ENCODE measurements at regions not wholly inside any gene's neighbourhood (a gene's known extent, or its start where the extent isn't known, plus 50 kb on each side); places are given as distances from the start of the nearest gene placed in this dataset.

DNA sequence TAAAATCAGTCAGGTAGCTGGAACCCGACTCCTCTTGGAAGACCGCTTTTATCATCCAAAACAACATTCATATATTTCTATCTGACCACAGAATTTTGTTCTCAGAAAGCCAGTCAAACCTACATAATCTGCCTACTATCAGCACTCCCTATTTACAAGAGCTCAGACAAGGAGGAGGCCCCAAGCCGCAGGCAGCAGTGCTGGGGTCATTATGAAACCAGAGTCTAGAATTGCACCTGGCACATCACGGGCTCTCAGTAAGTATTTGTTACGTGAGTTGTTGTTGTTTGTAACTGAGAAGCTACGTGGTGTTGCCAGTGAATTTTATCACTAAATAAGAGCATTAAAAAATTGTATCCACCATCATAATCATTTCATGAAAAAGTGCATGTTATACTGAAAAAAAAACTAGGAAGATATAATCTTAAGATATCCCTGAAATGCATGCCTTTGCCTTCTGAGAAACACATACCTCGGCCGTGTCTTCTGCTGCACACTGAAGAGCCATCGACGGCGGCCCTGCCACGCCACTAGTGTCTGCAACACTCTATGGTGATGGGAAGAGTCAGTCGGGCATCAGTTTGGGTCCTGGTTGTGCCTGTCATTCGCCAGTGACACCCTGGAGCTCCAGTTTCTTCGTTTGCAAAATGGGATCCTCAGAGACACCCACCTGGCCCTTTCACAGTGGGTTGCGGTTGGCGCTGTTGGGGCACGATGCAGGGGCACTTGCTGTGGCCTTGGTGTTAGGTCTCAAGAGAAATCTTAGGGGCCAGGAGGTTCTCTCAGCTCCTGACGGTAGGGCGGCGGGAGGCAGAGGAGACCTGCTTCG, 505.9 kb downstream of the EIPR1 start:
- DNase-seq (ENCODE audit: low read depth) = no peak

DNA sequence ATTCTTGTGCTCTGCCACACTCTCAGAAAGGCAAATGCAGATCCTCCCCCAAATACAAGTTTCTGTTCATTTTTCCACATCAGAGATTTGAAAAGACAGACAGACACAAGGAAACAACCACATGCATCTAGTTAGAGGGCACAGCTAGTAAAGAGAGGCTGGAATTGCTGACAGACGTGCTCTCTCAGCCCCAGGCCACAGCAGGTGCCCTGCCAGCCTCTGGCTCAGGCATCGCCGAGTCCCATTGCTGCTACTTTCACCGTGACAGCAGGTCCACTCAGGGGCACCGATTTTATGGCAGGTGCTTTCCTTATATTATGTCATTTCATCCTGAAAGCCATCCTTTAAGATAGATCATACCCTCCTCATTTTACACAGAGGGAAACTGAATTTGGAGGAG, 507.5 kb downstream of the EIPR1 start:
- DNase-seq (ENCODE audit: low read depth) = no peak

DNA sequence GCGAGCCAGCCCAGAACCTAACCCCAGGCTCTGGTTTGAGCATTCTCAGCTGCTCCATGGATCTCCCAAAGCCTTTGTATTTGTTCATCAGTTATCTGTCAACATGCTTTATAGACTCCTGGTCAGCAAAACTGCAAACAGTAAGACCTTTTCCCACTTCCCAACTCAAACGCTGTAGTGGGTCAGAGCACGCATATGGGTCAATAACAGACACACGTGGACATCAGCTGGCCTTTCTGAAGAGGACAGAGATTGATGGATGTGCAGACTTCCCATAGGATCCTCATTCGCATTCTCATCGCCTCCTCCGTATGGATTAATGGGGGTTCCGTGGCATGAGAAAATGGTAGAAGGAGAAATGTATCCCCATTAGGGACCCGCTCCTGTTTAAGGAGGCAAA, 508.1 kb downstream of the EIPR1 start:
- DNase-seq (ENCODE audit: low read depth) = no peak

DNA sequence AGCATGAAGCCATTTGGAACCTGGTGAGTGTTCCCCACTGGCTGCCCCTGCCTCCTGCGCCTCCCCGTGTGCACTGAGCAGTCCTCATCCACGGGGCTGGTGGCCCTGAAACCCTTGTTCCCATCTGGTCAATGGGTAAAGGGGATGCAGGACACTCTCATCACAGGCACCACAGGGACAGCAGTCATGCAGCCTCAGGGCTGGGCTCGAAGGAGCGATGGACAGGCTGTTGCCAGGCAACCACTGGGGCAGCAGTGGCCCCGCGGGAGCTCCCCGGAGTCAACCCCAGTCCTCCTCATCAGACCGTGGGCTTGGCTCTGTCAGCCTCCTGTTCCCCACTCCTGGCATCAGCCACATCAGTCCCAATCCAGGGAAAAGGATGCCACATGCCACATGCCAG, 509.5 kb downstream of the EIPR1 start:
- no peak for DNase-seq (ENCODE audit: low read depth)

DNA sequence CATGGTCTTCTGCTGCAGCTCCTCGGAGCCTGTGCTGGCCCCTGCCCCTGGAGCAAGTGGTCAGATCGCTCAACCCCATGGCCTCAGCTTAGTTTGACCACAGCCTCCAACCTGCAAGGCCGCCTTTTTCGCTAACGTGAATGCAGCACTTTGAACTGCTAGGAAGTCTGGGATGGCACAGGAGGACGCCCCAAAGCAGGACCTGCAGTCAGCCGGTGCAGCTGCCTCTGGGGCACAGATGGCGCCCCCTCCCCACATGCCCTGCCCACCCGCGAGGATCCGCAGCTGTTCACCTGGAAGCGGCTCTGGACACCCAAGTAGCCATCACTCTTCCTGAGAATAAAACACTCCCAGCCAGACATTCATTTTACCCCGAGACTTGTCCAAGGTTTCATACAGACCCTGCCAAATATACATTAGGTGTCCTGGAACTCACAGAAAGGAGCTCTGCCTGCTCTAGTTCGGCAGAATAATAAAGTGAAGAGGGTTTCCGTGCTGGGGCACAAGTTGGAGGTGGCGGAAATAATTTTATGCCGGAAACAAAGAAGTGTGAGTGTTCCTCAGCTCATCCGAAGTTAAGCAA, 510.1 kb downstream of the EIPR1 start:
- no peak for DNase-seq (ENCODE audit: low read depth)

DNA sequence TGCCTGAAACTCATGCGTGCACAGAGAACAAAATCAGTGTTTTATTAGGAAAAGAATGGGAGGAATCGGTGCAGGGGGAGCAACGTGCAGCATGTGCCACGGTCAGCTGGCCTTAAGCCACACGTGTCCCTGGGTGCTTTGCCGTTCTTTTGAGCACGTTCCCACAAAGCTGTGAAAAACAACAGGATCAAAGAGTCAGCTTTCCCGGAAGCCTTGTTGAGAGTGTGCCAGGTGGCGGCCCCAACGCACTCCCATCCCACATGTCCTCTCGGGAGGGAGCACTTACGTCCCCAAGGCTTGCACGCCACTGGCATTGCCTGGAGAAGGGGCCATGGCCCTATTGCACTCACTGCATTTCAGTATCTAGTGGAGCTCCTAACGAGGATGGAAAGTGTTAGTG, 511.2 kb downstream of the EIPR1 start:
- DNase-seq (ENCODE audit: low read depth) = no peak

DNA sequence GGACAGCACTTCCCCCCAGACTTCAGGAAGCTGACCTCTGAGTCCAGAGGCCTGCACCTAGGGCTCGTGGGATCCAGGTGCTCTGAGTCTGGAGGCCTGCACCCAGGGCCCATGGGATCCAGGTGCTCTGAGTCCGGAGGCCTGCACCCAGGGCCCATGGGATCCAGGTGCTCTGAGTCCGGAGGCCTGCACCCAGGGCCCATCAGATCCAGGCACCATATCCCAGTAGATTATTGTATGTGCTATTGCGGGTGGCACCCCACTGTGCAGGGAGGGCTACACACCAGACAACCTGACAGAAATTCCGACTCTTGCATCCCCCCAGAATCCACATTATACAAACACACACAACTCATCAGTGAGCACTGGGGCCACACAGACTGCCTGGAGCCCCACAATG, 515.2 kb downstream of the EIPR1 start:
- DNase-seq (ENCODE audit: low read depth) = no peak

DNA sequence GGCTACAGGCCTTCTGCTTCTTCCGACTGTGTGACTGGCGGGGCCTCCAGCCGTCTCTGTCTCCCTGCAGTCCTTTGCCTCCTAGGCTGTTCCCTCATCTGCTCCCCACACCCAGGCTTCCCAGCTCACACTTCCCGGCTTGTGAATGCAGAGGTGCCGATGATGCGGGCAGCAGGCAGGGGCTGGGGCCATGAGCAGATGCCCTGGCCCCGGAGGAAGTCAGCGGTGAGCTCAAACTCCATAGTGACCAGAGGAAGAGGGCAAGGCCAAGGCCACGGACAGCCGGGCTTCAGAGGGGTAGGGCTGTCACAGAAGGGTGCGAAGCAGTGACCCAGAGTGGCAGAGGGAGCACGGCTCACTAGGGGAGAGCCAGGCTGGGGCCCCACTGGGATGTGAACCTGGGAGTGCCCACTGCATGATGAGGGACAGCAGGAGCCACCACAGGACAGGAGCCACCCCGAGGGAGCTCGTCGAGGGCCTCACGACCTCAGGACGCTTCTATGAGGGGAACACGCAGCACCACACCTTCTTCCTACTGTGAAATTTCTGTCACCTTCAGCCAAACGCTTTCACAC, 515.9 kb downstream of the EIPR1 start:
- DNase-seq (ENCODE audit: low read depth) = no peak

DNA sequence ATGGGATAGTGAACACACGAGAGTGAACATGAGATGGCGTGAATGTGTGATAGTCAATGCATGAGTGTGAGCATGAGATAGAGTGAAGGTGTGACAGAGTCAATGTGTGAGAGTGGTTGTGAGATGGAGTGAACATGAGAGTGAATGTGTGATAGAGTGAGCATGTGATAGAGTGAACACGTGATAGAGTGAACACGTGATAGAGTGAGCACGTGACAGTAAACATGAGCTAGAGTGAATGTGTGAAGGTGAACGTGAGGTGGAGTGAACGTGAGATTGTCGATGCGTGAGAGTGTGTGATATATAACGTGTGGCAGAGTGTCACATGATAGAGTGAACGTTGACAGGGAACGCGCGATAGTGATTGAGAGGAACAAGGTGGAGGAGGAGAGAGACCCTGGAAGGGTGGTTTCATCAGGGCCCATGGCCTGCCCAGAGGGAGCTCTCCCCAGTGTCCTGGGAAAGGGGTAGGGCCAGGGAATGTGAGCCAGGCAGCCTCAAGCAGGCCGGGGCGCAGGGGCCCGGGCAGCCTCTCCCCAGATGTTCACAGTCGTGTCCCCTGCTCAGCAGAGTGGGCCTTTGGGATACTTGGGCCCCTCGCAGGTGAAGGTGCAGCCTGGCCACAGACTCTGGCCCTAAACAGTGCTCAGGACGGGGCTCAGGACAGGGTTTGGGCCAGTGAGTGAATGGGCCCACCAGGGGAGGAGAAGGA, 516.9 kb downstream of the EIPR1 start:
- DNase-seq (ENCODE audit: low read depth) = no peak

DNA sequence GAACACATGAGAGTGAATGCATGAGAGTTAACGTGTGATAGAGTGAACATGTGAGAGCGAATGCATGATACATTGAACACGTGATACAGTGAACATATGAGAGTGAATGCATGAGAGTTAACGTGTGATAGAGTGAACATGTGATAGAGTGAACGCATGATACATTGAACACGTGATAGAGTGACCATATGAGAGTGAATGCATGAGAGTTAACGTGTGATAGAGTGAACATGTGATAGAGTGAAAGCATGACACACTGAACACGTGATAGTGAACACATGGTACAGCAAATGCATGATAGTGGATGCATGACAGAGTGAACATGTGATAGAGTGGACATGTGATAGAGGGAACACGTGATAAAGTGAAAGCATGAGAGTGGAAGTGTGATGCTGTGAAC, 517.9 kb downstream of the EIPR1 start:
- DNase-seq (ENCODE audit: low read depth) = no peak

DNA sequence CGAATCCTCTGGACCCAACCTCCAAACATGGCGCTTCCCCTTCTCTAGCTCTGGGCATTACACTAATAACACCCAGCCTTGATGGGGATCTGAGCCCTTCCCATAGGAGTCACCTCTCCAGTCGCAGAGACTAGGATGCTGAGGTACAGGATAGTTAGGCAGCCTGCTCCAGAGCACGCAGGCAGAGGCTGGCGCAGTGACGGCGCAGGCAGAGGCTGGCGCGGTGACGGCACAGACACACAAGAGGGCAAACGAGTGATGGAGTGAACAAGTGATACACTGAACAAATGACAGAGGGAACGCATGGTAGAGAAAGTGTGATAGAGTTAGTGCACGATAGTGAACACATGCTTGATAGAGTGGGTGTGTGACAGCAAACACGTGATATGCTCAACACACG, 518.5 kb downstream of the EIPR1 start:
- DNase-seq (ENCODE audit: low read depth) = no peak

DNA sequence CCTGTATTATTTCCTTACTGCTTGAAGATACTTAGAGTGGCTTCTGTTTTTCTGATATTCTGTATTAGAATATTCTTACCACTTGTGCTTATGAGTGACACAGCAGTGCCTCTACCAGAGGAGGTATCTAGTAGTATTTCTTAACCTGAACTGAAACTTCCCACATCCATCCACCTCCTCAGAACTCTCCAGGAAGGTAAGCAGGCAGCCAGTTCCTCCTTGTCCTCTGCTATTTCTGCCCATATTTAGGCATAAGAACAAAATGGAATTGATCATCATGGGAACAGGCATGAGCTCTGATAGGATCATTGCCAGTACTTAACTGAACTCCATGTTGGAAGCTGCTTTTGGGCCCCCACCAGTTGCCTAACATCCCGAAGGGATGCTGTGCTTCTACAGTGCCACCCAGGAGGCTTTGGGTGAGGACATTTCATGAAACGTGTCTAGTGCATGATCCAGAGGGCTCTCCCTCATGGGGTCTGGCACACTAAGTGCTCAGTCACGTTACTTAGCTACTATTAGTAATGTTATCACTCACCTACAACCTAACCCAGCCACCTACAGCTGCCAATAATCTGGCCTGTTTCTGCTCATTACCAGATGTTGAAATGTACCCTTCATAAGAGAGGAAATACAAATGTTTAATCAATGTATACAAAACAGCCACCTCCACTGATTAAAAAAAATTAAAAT, 520.7 kb downstream of the EIPR1 start:
- no peak for DNase-seq (ENCODE audit: low read depth)

DNA sequence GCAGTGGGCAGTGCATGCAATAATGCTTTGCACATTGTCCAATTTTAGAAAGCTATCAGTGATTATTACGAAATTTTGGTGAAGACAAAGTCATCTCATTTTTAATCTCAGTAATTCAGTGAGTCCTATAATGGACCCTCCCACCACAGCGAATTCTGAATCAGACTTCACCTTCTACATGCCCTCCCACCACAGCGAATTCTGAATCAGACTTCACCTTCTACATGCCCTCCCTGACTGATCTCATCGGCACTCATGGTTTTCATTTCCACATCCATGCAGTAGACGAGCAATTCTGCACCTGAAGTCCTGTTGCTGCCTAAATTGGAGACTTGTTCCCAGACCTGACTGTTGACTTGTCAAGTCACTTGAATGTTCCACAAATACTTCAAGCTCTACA, 522.3 kb downstream of the EIPR1 start:
- no peak for DNase-seq (ENCODE audit: low read depth)

DNA sequence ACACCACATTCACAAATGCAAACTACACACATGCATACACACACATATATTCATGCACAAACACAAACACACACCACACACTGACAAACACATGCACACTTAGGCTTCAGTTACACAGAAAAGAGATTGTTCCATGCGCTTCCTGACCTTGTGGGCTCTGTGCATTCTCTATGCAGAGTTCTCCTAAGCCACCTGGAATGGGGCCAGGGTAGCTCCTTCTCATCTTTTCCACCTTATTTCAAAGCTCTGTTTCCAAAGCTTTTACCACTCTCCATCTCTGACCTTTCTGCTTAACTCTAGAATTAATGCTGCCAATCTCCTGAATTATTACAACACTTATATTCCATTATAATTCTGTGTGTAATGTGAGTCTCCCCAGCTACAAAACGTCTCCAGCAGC, 522.3 kb upstream of the MYT1L start:
- no peak for DNase-seq (ENCODE audit: low read depth)

DNA sequence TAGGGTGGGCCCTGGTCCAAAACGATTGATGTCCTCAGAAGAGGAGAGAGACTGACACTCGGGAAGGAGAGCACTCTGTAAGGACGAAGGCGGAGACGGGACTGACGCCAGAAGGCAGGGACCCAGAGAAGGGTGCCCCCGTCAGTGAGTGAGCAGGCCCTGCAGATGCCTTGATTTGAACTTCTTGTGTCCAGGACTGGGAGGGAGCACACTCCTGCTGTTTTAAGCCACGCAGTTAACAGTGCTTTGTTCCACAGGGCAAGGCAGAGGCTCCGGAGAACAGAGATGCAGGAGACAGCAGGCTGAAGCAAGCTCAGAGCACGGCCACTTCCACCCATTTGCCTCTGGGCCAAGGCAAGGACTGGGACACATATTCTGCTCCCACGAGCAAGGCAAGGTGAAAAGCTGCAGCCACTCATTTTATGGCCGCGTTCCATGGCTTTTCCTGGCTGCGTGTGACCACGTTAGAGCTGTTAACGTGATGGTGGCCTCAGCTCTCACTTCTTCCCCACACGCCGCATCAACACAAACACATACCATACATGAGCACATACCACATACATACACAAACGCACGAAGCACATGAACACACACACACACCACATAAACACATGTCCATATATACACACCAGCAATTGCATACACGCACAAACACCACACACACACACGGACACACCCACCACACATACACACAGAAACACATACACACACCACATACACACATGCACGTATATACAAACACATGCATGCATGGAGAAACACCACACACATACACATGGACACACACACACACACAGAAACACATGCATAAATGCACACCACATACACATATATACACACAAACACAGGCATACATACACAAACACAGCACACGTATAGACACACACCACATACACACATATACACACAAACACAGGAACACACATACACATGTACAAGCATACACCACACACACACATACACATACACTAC, 521.0 kb upstream of the MYT1L start:
- DNase-seq (ENCODE audit: low read depth) = no peak

DNA sequence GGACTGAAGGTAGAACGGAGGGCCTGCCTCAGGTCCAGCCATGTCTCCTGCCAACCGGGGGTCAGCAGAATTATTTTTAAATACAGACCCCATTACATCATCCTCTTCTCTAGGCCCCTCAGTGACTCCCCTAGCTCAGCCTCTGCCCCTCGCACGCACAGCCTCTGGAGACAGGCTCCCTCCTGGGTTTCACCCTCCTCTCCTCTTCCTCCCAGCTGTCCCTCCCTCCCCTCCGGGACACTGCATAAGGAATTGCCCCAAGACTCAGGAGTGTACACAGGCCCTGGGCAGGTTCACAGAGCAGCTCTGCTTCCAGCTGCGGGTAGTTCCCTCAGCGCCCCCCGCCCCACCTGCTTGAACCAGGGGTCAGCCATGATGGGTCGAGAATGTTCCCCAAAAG, 520.2 kb upstream of the MYT1L start:
- DNase-seq (ENCODE audit: low read depth) = no peak

DNA sequence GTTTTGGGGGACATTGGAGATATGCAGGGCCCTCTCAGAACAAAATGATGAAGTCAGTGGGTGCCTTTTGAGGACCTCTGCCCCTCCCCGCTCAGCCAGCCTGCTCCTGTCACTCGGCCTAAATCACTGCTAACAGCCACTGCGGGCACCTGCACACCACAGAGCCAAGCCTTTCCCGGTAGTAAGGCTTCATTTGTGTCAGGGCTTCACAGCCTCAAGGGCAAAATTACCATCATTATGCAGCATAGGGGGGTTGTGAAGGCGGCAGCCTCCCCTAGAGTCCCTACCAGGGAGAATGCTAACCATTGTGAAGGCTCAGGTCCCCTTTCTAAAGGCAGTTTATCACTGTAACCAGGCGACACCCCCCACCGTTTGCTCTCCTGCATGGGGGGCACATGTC, 519.8 kb upstream of the MYT1L start:
- DNase-seq (ENCODE audit: low read depth) = no peak

DNA sequence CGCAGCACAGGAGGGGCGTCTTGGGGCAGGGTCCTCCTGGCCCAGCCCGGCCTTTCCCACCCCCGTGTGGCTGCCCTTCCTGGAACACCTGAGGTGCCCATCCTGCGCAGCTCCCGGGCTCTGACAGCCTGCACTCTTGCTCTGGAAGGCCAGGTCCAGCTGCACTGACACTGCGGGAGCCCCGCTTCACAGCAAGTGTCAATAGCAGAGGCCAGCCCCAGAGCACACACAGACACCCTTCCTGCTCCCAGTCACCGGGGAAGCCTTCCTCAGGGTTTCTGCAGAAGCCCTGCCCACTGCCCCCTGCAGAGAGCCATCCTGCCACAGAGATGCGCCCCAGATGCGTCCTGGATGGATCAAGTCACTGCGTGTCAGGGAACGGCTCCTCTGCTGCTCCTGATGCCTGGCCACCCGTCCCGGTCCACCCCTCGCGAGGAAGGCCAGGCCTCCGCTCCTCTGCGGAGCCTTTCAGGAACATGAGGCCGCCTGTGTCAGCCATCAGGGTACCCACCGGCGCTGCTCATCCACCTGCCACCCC, 519.2 kb upstream of the MYT1L start:
- no peak for DNase-seq (ENCODE audit: low read depth)

DNA sequence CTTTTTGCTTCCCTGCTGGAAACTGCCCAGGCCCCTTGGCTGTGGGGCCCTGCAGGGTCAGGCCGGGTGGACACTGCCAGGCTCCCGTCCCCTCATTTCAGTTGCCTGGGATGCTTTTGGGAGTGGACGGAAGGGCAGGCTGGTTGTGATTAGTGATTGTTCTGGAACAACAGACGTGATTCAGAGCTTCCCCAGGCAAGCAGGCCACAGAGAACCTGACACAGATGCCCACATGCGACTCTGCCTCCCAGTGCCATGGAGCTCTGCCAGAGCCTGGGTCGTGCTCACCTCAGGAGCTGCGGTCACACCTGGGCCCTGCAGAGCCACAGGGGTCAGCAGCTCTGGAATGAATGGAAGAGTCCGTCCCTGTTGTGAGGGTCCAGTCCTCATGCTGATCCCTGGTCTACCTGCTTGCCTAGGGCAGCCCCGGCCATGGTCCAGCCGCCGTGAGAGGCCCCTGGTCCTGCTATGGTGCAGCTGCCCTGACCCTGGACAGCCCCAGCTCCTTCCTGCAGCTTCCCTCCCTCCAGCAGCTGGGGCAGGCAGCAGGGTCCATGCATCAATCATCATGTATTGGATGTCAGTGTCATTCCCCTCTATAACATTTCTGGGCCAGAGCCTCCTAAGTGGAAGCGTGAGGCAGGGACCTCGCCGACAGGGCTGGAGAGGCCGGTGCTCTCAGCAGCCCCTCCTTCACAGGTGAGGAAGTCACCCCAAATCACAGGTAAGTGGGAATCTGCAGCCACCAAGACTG, 518.6 kb upstream of the MYT1L start:
- no peak for DNase-seq (ENCODE audit: low read depth)

DNA sequence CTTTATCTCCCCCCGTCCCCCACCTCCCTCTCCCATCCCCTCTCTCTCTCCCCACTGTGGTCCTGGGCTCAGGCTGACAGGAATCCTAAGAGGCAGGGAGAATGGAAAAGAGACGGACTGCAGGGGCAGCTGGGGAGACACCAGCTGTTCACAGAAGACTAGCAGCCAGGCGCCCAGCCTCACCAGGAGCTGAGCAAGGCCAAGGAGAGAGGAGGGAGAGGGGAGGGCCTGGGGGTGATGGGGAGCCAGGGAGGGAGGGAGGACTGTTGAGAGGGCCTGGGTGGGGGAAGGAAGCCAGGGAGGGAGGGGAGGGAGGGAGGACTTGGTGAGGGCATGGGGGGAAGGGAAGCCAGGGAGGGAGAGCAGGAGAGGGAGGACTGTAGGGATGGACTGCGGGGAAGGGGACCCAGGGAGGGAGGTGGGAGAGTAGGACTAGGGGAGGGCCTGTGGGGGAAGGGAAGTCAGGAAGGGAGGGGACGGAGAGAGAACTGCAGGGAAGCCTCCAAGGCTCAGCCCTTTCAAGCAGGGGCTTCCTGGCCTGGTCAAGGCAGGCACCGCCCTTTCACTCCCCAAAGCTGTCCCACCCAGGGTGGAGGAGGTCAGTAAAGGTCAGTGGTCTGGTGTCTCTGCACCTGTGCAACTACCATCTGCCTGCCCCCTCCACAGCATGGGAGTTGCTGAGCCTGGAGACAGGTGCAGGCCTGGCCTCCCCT, 517.7 kb upstream of the MYT1L start:
- no peak for DNase-seq (ENCODE audit: low read depth)
